Neutrophil (primary cell): ENCODE measurements at regions not wholly inside any gene's neighbourhood (a gene's known extent, or its start where the extent isn't known, plus 50 kb on each side); places are given as distances from the start of the nearest gene placed in this dataset.
A peak's percentile ranks its signal among the peaks of the same experiment; 100 is the strongest.

Experiments
- H3K27ac ChIP-seq: fragments of 200-600 bp; sonication (generic); 2 replicates; pipeline ENCODE4 v1.5.1; 2016; ENCODE audit warnings: mild to moderate bottlenecking, moderate library complexity
- H3K27me3 ChIP-seq: fragments of 200-600 bp; sonication (generic); 2 replicates; pipeline ENCODE4 v1.6.0; 2016; ENCODE audit warnings: mild to moderate bottlenecking
- H3K36me3 ChIP-seq: fragments of 200-600 bp; sonication (generic); 2 replicates; pipeline ENCODE4 v1.5.1; 2017
- H3K4me1 ChIP-seq, 2 experiments: fragments of 200-600 bp in 1 of 2; sonication (generic) in 1 of 2; 1 replicate in 1 of 2; 2 replicates in 1 of 2; pipeline versions ENCODE4 v1.5.1 to v1.6.1; 2013 to 2016; ENCODE audit warnings: low read depth in 1 of 2, low read length in 1 of 2, mild to moderate bottlenecking in 1 of 2, moderate library complexity in 1 of 2; ENCODE audit not compliant: control insufficient read depth in 1 of 2, insufficient read depth in 1 of 2
- H3K4me3 ChIP-seq, 2 experiments: fragments of 200-600 bp in 1 of 2; sonication (generic) in 1 of 2; 1 replicate in 1 of 2; 2 replicates in 1 of 2; pipeline ENCODE4 v1.5.1; 2013 to 2016; ENCODE audit warnings: low read depth in 1 of 2, low read length in 1 of 2, mild to moderate bottlenecking in 1 of 2, moderate library complexity in 1 of 2
- H3K9me3 ChIP-seq: fragments of 200-600 bp; sonication (generic); 2 replicates; pipeline ENCODE4 v1.5.1; 2016
- CTCF ChIP-seq: fragments of 200-600 bp; sonication (generic); IDR thresholded peaks from 2 replicates; pipeline ENCODE4 v1.5.1; 2016; ENCODE audit warnings: antibody characterized with exemption

GRCh38 chr3:107431246-107432012 is 54.2 kb downstream of the CCDC54 start:
- no peak for TF ChIP-seq CTCF
- H3K36me3 ChIP-seq = no peaks in the 10 kb centered on the region
- no peak overlapping the region for H3K27ac ChIP-seq

GRCh38 chr3:107432013-107432515 is 54.8 kb downstream of the CCDC54 start:
- H3K36me3 ChIP-seq = no peaks in the 10 kb centered on the region
- peak overlapping the region; percentile 65 to 77 for H3K4me3 ChIP-seq
- H3K9me3 ChIP-seq = no peaks in the 10 kb centered on the region
- peaks cover 21 to 25% of the 10 kb centered on the region in 2 experiments for H3K4me1 ChIP-seq
- no peak overlapping the region for H3K27ac ChIP-seq
- peaks cover 97% of the 10 kb centered on the region for H3K27me3 ChIP-seq
- no peak for TF ChIP-seq CTCF

More at GRCh38 chr3:107431246-107432012, 54.2 kb downstream of the CCDC54 start:
- H3K4me3 ChIP-seq = peak overlapping the region; percentile 65 to 77
- peaks cover 21 to 25% of the 10 kb centered on the region in 2 experiments for H3K4me1 ChIP-seq
- no peaks in the 10 kb centered on the region for H3K9me3 ChIP-seq
- peaks cover 90% of the 10 kb centered on the region for H3K27me3 ChIP-seq

GRCh38 chr3:107432646-107433045 is 55.4 kb downstream of the CCDC54 start:
- no peaks in the 10 kb centered on the region for H3K9me3 ChIP-seq
- no peak overlapping the region for H3K27ac ChIP-seq
- no peaks in the 10 kb centered on the region for H3K36me3 ChIP-seq
- H3K4me3 ChIP-seq = peak overlapping the region in 1 of 2 experiments; percentile 77
- peaks cover 92% of the 10 kb centered on the region for H3K27me3 ChIP-seq
- no peak for TF ChIP-seq CTCF
- peaks cover 21 to 25% of the 10 kb centered on the region in 2 experiments for H3K4me1 ChIP-seq

GRCh38 chr3:107436029-107436428 is 58.8 kb downstream of the CCDC54 start:
- Histone ChIP-seq H3K27ac (no peak overlapping the region), H3K36me3 (no peaks in the 10 kb centered on the region), H3K27me3 (peaks cover 58% of the 10 kb centered on the region), H3K4me3 (no peak overlapping the region), H3K9me3 (no peaks in the 10 kb centered on the region), H3K4me1 (peaks cover 8 to 9% of the 10 kb centered on the region in 2 experiments)
- no peak for TF ChIP-seq CTCF

- TF ChIP-seq CTCF = no peak
- H3K27me3 ChIP-seq = peaks cover 33% of the 10 kb centered on the region
- H3K4me1 ChIP-seq = no peaks in the 10 kb centered on the region
- H3K36me3 ChIP-seq = no peaks in the 10 kb centered on the region
- no peaks in the 10 kb centered on the region for H3K9me3 ChIP-seq
- H3K27ac ChIP-seq = no peak overlapping the region
- H3K4me3 ChIP-seq = no peak overlapping the region
These were observed 61.4 kb downstream of the CCDC54 start for GRCh38 chr3:107438671-107439070.
